ENCODE measurements at regions not wholly inside any gene's neighbourhood (a gene's known extent, or its start where the extent isn't known, plus 50 kb on each side); places are given as distances from the start of the nearest gene placed in this dataset.

DNA sequence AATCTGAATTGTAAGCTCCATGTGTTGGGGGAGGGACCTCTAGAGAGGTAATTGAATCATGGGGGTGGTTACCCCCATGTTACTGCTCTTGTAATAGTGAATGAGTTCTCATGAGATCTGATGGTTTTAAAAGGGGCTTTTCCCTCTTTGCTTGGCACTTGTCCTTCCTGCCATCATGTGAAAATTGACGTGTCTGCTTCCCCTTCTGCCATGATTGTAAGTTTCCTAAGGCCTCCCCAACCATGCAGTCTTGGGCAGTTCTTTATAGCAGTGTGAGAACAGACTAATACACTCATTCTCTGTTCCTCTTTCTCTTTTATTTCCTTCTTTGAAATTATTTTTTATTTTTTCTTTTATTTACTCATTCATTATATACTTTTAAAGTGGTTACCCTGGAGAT is 239.4 kb downstream of the CSNK2A3 start:
- TF ChIP-seq, protein P1, sequence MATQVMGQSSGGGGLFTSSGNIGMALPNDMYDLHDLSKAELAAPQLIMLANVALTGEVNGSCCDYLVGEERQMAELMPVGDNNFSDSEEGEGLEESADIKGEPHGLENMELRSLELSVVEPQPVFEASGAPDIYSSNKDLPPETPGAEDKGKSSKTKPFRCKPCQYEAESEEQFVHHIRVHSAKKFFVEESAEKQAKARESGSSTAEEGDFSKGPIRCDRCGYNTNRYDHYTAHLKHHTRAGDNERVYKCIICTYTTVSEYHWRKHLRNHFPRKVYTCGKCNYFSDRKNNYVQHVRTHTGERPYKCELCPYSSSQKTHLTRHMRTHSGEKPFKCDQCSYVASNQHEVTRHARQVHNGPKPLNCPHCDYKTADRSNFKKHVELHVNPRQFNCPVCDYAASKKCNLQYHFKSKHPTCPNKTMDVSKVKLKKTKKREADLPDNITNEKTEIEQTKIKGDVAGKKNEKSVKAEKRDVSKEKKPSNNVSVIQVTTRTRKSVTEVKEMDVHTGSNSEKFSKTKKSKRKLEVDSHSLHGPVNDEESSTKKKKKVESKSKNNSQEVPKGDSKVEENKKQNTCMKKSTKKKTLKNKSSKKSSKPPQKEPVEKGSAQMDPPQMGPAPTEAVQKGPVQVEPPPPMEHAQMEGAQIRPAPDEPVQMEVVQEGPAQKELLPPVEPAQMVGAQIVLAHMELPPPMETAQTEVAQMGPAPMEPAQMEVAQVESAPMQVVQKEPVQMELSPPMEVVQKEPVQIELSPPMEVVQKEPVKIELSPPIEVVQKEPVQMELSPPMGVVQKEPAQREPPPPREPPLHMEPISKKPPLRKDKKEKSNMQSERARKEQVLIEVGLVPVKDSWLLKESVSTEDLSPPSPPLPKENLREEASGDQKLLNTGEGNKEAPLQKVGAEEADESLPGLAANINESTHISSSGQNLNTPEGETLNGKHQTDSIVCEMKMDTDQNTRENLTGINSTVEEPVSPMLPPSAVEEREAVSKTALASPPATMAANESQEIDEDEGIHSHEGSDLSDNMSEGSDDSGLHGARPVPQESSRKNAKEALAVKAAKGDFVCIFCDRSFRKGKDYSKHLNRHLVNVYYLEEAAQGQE (IDR thresholded peaks at IDR 0.05; ENCODE audit: insufficient replicate concordance, low read depth), result no peak
- no peak for TF ChIP-seq GABPA (IDR thresholded peaks at IDR 0.05; ENCODE audit: low read depth)
- Histone ChIP-seq H3K27ac (replicated peaks) (no peak overlapping the region), H3K4me3 (replicated peaks; ENCODE audit: insufficient read depth, low read length) (no peak overlapping the region), H3K27me3 (ENCODE audit: insufficient read depth, poor library complexity, severe bottlenecking) (no peaks in the 10 kb centered on the region)
- DNase-seq (ENCODE audit: low read depth in 1 of 2, low spot score in 1 of 2), result no peak

DNA sequence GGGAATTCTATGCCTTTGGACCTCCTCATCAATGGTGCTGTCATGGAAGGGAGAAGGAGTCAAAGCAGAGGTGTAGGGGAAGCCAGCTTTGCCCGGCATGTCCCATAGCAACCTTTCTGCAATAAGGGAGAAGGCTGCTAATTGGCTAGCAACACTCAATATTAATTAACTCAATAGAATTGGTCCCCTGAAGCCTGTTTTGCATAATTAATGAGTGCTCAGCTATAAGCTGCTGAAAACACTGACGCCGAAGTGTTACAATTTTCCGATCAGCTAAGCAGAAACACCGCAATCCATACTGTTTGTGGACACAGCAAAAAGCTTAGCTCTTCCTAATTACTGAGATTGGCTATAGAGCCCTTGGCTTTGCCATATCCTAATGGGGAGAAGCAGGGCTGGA is 245.0 kb downstream of the CSNK2A3 start:
- no peak overlapping the region for H3K4me3 ChIP-seq (replicated peaks; ENCODE audit: insufficient read depth, low read length)
- no peak for DNase-seq (ENCODE audit: low read depth in 1 of 2, low spot score in 1 of 2)
- TF ChIP-seq, protein P2, sequence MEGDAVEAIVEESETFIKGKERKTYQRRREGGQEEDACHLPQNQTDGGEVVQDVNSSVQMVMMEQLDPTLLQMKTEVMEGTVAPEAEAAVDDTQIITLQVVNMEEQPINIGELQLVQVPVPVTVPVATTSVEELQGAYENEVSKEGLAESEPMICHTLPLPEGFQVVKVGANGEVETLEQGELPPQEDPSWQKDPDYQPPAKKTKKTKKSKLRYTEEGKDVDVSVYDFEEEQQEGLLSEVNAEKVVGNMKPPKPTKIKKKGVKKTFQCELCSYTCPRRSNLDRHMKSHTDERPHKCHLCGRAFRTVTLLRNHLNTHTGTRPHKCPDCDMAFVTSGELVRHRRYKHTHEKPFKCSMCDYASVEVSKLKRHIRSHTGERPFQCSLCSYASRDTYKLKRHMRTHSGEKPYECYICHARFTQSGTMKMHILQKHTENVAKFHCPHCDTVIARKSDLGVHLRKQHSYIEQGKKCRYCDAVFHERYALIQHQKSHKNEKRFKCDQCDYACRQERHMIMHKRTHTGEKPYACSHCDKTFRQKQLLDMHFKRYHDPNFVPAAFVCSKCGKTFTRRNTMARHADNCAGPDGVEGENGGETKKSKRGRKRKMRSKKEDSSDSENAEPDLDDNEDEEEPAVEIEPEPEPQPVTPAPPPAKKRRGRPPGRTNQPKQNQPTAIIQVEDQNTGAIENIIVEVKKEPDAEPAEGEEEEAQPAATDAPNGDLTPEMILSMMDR (IDR thresholded peaks at IDR 0.05; ENCODE audit: insufficient read depth, low read length), result no peak
- no peak for TF ChIP-seq GABPA (IDR thresholded peaks at IDR 0.05; ENCODE audit: low read depth)
- TF ChIP-seq, protein P1 (IDR thresholded peaks at IDR 0.05; ENCODE audit: insufficient replicate concordance, low read depth), result no peak
- no peak for TF ChIP-seq POLR2AphosphoS5 (IDR thresholded peaks at IDR 0.05; ENCODE audit: low read depth)
- no peak for TF ChIP-seq SPI1 (IDR thresholded peaks at IDR 0.05; ENCODE audit: borderline replicate concordance, low read depth)
- peaks cover 8% of the 10 kb centered on the region for H3K27me3 ChIP-seq (ENCODE audit: insufficient read depth, poor library complexity, severe bottlenecking)
- no peak overlapping the region for H3K27ac ChIP-seq (replicated peaks)

DNA sequence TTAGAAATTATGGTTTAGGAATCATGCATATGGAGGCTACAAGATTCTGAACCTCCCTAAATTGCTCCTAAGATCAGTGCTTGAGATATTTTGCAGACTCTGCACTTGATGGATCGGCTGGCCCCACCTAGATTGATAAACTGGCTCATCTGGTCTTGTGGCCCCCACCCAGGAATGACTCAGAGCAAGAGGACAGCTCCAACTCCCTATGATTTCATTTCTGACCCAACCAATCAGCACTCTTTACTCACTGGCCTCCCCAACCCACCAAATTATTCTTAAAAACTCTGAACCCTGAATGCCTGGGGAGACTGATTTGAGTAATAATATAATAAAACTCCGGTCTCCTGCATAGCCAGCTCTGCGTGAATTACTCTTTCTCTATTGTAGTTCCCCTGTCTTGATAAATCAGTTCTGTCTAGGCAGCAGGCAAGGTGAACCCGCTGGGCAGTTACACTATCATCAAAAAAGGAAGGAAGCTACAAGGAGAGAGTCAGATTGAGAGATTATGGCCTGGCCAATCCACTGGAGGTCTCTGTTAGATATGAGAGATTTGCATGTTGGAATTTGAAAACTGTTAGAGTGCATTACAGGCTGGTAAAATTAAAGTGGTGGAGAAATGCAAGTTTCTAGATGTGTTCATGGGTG is 245.8 kb downstream of the CSNK2A3 start:
- Histone ChIP-seq H3K27me3 (ENCODE audit: insufficient read depth, poor library complexity, severe bottlenecking) (peaks cover 12% of the 10 kb centered on the region), H3K4me3 (replicated peaks; ENCODE audit: insufficient read depth, low read length) (no peak overlapping the region), H3K27ac (replicated peaks) (no peak overlapping the region)
- DNase-seq (ENCODE audit: low read depth in 1 of 2, low spot score in 1 of 2), result no peak
- TF ChIP-seq SPI1 (IDR thresholded peaks at IDR 0.05; ENCODE audit: borderline replicate concordance, low read depth), result no peak
- TF ChIP-seq GABPA (IDR thresholded peaks at IDR 0.05; ENCODE audit: low read depth), result no peak
- TF ChIP-seq, protein P1 (IDR thresholded peaks at IDR 0.05; ENCODE audit: insufficient replicate concordance, low read depth), result no peak
- TF ChIP-seq, protein P2 (IDR thresholded peaks at IDR 0.05; ENCODE audit: insufficient read depth, low read length), result no peak
- TF ChIP-seq POLR2AphosphoS5 (IDR thresholded peaks at IDR 0.05; ENCODE audit: low read depth), result no peak

All from HL-60 (cell line).